DND-41 (cell line): ENCODE measurements at regions not wholly inside any gene's neighbourhood (a gene's known extent, or its start where the extent isn't known, plus 50 kb on each side); places are given as distances from the start of the nearest gene placed in this dataset.

Experiments
- ATAC-seq: fragments of 200-7000 bp; cut with Tn5 transposase; 3 replicates; pipeline ENCODE4 v1.9.1; 2021; ENCODE audit warnings: low read depth; ENCODE audit not compliant: insufficient read depth
- DNase-seq: peaks from one replicate; pipeline ENCODE4 v3.0.0-alpha.2; 2020
- H2AFZ ChIP-seq: 2 replicates; pipeline ENCODE4 v1.6.0; 2012; ENCODE audit warnings: low read depth, low read length
- H3K27ac ChIP-seq: 2 replicates; pipeline ENCODE4 v1.5.1; 2012; ENCODE audit warnings: low read length, inconsistent platforms
- H3K27me3 ChIP-seq: fragments of 200-600 bp; sonication (generic); 2 replicates; pipeline ENCODE4 v1.6.0; 2012; ENCODE audit warnings: low read length, mild to moderate bottlenecking, inconsistent platforms; ENCODE audit not compliant: insufficient read depth, poor library complexity
- H3K36me3 ChIP-seq: 2 replicates; pipeline ENCODE4 v1.5.1; 2012; ENCODE audit warnings: low read length, inconsistent platforms; ENCODE audit not compliant: insufficient read depth
- H3K4me1 ChIP-seq: 2 replicates; pipeline ENCODE4 v1.5.1; 2012; ENCODE audit warnings: mild to moderate bottlenecking, low read length; ENCODE audit not compliant: insufficient read depth
- H3K4me2 ChIP-seq: 2 replicates; pipeline ENCODE4 v1.6.0; 2012; ENCODE audit warnings: mild to moderate bottlenecking, moderate library complexity, low read length, inconsistent platforms; ENCODE audit not compliant: insufficient read depth
- H3K4me3 ChIP-seq, 2 experiments: fragments of 200-600 bp in 1 of 2; shearing (Covaris generic) in 1 of 2; 2 replicates each; pipeline ENCODE4 v1.5.1; 2012 to 2016; ENCODE audit warnings: inconsistent platforms in 2 of 2, low read length in 2 of 2, mild to moderate bottlenecking in 2 of 2, low read depth in 1 of 2, moderate library complexity in 1 of 2
- H3K79me2 ChIP-seq: 2 replicates; pipeline ENCODE4 v1.6.0; 2012; ENCODE audit warnings: low read length, inconsistent platforms; ENCODE audit not compliant: insufficient read depth
- H3K9ac ChIP-seq: 2 replicates; pipeline ENCODE4 v1.6.0; 2012; ENCODE audit warnings: low read depth, mild to moderate bottlenecking, inconsistent platforms, low read length, moderate library complexity
- H3K9me3 ChIP-seq: 2 replicates; pipeline ENCODE4 v1.5.1; 2012; ENCODE audit warnings: low read length, moderate library complexity, mild to moderate bottlenecking, inconsistent platforms; ENCODE audit not compliant: insufficient read depth, severe bottlenecking
- H4K20me1 ChIP-seq: 2 replicates; pipeline ENCODE4 v1.6.0; 2012; ENCODE audit warnings: low read length; ENCODE audit not compliant: insufficient read depth
- CTCF ChIP-seq: IDR thresholded peaks from 2 replicates; pipeline ENCODE4 v1.5.1; 2012; ENCODE audit warnings: borderline replicate concordance, low read length, moderate library complexity, mild to moderate bottlenecking; ENCODE audit not compliant: poor library complexity, severe bottlenecking; ENCODE audit errors: extremely low read depth
- EZH2 ChIP-seq: IDR thresholded peaks from 3 replicates; pipeline ENCODE4 v1.6.1; 2012; ENCODE audit warnings: borderline replicate concordance, low read depth, mild to moderate bottlenecking, moderate library complexity, low read length, inconsistent platforms; ENCODE audit not compliant: severe bottlenecking

- no peak for DNase-seq
- no peak overlapping the region for H3K4me2 ChIP-seq
- H3K27ac ChIP-seq = no peak overlapping the region
- no peak for ATAC-seq
- no peaks in the 10 kb centered on the region for H3K4me1 ChIP-seq
- no peaks in the 10 kb centered on the region for H3K9me3 ChIP-seq
- TF ChIP-seq EZH2 = no peak
- H3K79me2 ChIP-seq = no peaks in the 10 kb centered on the region
- no peak overlapping the region for H3K4me3 ChIP-seq
- H3K27me3 ChIP-seq = no peaks in the 10 kb centered on the region
- no peak overlapping the region for H3K9ac ChIP-seq
- no peaks in the 10 kb centered on the region for H3K36me3 ChIP-seq
- no peak overlapping the region; the same call in 1 of the 2 replicates for H2AFZ ChIP-seq
- no peaks in the 10 kb centered on the region for H4K20me1 ChIP-seq
Measured at GRCh38 chr21:41564871-41565274, 56.9 kb upstream of the TMPRSS2 start.

- no peak for TF ChIP-seq EZH2
- no peak for TF ChIP-seq CTCF
- Histone ChIP-seq H2AFZ (no peak overlapping the region), H3K4me2 (no peak overlapping the region), H3K9me3 (no peaks in the 10 kb centered on the region), H3K27me3 (no peaks in the 10 kb centered on the region), H3K4me3 (no peak overlapping the region), H3K9ac (no peak overlapping the region), H3K79me2 (no peaks in the 10 kb centered on the region), H4K20me1 (no peaks in the 10 kb centered on the region), H3K27ac (no peak overlapping the region), H3K36me3 (no peaks in the 10 kb centered on the region), H3K4me1 (no peaks in the 10 kb centered on the region)
- ATAC-seq = no peak
- DNase-seq = no peak
Measured at GRCh38 chr21:41562101-41563000, 54.4 kb upstream of the TMPRSS2 start.

GRCh38 chr21:41561701-41562100 lies 53.7 kb upstream of the TMPRSS2 start:
- TF ChIP-seq CTCF = no peak
- no peak for TF ChIP-seq EZH2
- no peaks in the 10 kb centered on the region for H3K27me3 ChIP-seq
- no peak overlapping the region for H2AFZ ChIP-seq
- H4K20me1 ChIP-seq = no peaks in the 10 kb centered on the region
- no peak overlapping the region for H3K4me3 ChIP-seq
- no peak overlapping the region for H3K27ac ChIP-seq
- ATAC-seq (no peak), DNase-seq (no peak)
- H3K9me3 ChIP-seq = no peaks in the 10 kb centered on the region
- H3K79me2 ChIP-seq = no peaks in the 10 kb centered on the region
- H3K4me1 ChIP-seq = no peaks in the 10 kb centered on the region
- H3K36me3 ChIP-seq = no peaks in the 10 kb centered on the region
- H3K9ac ChIP-seq = no peak overlapping the region
- H3K4me2 ChIP-seq = no peak overlapping the region

- H3K9ac ChIP-seq = no peak overlapping the region
- no peaks in the 10 kb centered on the region for H4K20me1 ChIP-seq
- no peak overlapping the region for H3K4me2 ChIP-seq
- H3K27ac ChIP-seq = no peak overlapping the region
- TF ChIP-seq CTCF = no peak
- no peak for TF ChIP-seq EZH2
- ATAC-seq = no peak
- H3K4me1 ChIP-seq = no peaks in the 10 kb centered on the region
- no peak overlapping the region for H2AFZ ChIP-seq
- DNase-seq = no peak
- no peak overlapping the region for H3K4me3 ChIP-seq
- H3K36me3 ChIP-seq = no peaks in the 10 kb centered on the region
- no peaks in the 10 kb centered on the region for H3K79me2 ChIP-seq
- H3K27me3 ChIP-seq = no peaks in the 10 kb centered on the region
- H3K9me3 ChIP-seq = no peaks in the 10 kb centered on the region
Measured at GRCh38 chr21:41560661-41561158, 52.8 kb upstream of the TMPRSS2 start.
